ENCODE measurements at regions not wholly inside any gene's neighbourhood (a gene's known extent, or its start where the extent isn't known, plus 50 kb on each side); places are given as distances from the start of the nearest gene placed in this dataset.

- H3K9me3 Mint-ChIP-seq = peaks cover 8 to 22% of the 10 kb centered on the region in 2 donors
- no peaks in the 10 kb centered on the region for H3K36me3 Mint-ChIP-seq
- DNase-seq (ENCODE audit: low spot score in 2 of 2) = no peak
- no peak overlapping the region for H3K27ac Mint-ChIP-seq
- no peak for ATAC-seq
Observed at GRCh38 chr21:16751695-16752474, 761.0 kb upstream of the CXADR start.

- H3K36me3 Mint-ChIP-seq = no peaks in the 10 kb centered on the region
- no peak for ATAC-seq
- H3K9me3 Mint-ChIP-seq = peaks cover 10 to 25% of the 10 kb centered on the region in 2 donors
- no peak overlapping the region for H3K27ac Mint-ChIP-seq
- no peak for DNase-seq (ENCODE audit: low spot score in 2 of 2)
Observed at GRCh38 chr21:16752475-16752857, 760.4 kb upstream of the CXADR start.

GRCh38 chr21:16755061-16755460 is 757.8 kb upstream of the CXADR start:
- peaks cover 10 to 16% of the 10 kb centered on the region in 2 donors for H3K9me3 Mint-ChIP-seq
- ATAC-seq (no peak), DNase-seq (ENCODE audit: low spot score in 2 of 2) (no peak)
- no peaks in the 10 kb centered on the region for H3K36me3 Mint-ChIP-seq
- no peak overlapping the region for H3K27ac Mint-ChIP-seq

- DNase-seq (ENCODE audit: low spot score in 2 of 2) (no peak), ATAC-seq (no peak)
- peaks cover 4 to 7% of the 10 kb centered on the region in 2 donors for H3K9me3 Mint-ChIP-seq
- no peak overlapping the region for H3K27ac Mint-ChIP-seq
- no peaks in the 10 kb centered on the region for H3K36me3 Mint-ChIP-seq
Observed at GRCh38 chr21:16767201-16767600, 745.6 kb upstream of the CXADR start.

- Mint-ChIP-seq H3K9me3 (peaks cover 10 to 13% of the 10 kb centered on the region in 2 donors), H3K27ac (no peak overlapping the region), H3K36me3 (no peaks in the 10 kb centered on the region)
- ATAC-seq (no peak), DNase-seq (ENCODE audit: low spot score in 2 of 2) (no peak)
Observed at GRCh38 chr21:16768096-16768495, 744.7 kb upstream of the CXADR start.

- Mint-ChIP-seq H3K9me3 (peaks cover 10 to 13% of the 10 kb centered on the region in 2 donors), H3K27ac (no peak overlapping the region), H3K36me3 (no peaks in the 10 kb centered on the region)
- DNase-seq (ENCODE audit: low spot score in 2 of 2) = no peak
- no peak for ATAC-seq
Observed at GRCh38 chr21:16770266-16770665, 742.6 kb upstream of the CXADR start.

GRCh38 chr21:16773206-16773605 is 739.6 kb upstream of the CXADR start:
- DNase-seq (ENCODE audit: low spot score in 2 of 2) = no peak
- ATAC-seq = no peak
- H3K9me3 Mint-ChIP-seq = peaks cover 12 to 18% of the 10 kb centered on the region in 2 donors
- no peak overlapping the region for H3K27ac Mint-ChIP-seq
- peaks cover 0 to under 1% of the 10 kb centered on the region in 2 donors for H3K36me3 Mint-ChIP-seq

- Mint-ChIP-seq H3K9me3 (peaks cover 17 to 24% of the 10 kb centered on the region in 2 donors), H3K36me3 (peaks cover 0 to 5% of the 10 kb centered on the region in 2 donors), H3K27ac (no peak overlapping the region)
- no peak for DNase-seq (ENCODE audit: low spot score in 2 of 2)
- no peak for ATAC-seq
Observed at GRCh38 chr21:16775076-16775475, 737.8 kb upstream of the CXADR start.

- no peak for ATAC-seq
- no peak for DNase-seq (ENCODE audit: low spot score in 2 of 2)
- H3K9me3 Mint-ChIP-seq = peaks cover 22 to 27% of the 10 kb centered on the region in 2 donors
- no peak overlapping the region for H3K27ac Mint-ChIP-seq
- H3K36me3 Mint-ChIP-seq = peaks cover 0 to 9% of the 10 kb centered on the region in 2 donors
Observed at GRCh38 chr21:16777041-16777720, 735.7 kb upstream of the CXADR start.

- peaks cover 13 to 21% of the 10 kb centered on the region in 2 donors for H3K9me3 Mint-ChIP-seq
- ATAC-seq = no peak
- no peak overlapping the region for H3K27ac Mint-ChIP-seq
- H3K36me3 Mint-ChIP-seq = no peaks in the 10 kb centered on the region
- no peak for DNase-seq (ENCODE audit: low spot score in 2 of 2)
Observed at GRCh38 chr21:16788584-16788983, 724.3 kb upstream of the CXADR start.

- peaks cover 6 to 14% of the 10 kb centered on the region in 2 donors for H3K9me3 Mint-ChIP-seq
- H3K27ac Mint-ChIP-seq = no peak overlapping the region
- no peak for DNase-seq (ENCODE audit: low spot score in 2 of 2)
- ATAC-seq = no peak
- no peaks in the 10 kb centered on the region for H3K36me3 Mint-ChIP-seq
Observed at GRCh38 chr21:16789636-16790035, 723.2 kb upstream of the CXADR start.

- Mint-ChIP-seq H3K27ac (no peak overlapping the region), H3K36me3 (no peaks in the 10 kb centered on the region), H3K9me3 (peaks cover 0 to 3% of the 10 kb centered on the region in 2 donors)
- ATAC-seq = no peak
- no peak for DNase-seq (ENCODE audit: low spot score in 2 of 2)
Observed at GRCh38 chr21:16792101-16792500, 720.7 kb upstream of the CXADR start.

GRCh38 chr21:16794950-16795349 is 717.9 kb upstream of the CXADR start:
- no peak overlapping the region for H3K27ac Mint-ChIP-seq
- no peak for ATAC-seq

GRCh38 chr21:16796776-16797175 is 716.1 kb upstream of the CXADR start:
- Mint-ChIP-seq H3K9me3 (peaks cover 7 to 11% of the 10 kb centered on the region in 2 donors), H3K27ac (no peak overlapping the region), H3K36me3 (no peaks in the 10 kb centered on the region)
- ATAC-seq (no peak), DNase-seq (ENCODE audit: low spot score in 2 of 2) (no peak)

More at GRCh38 chr21:16794950-16795349, 717.9 kb upstream of the CXADR start:
- no peak for DNase-seq (ENCODE audit: low spot score in 2 of 2)
- Mint-ChIP-seq H3K9me3 (peaks cover 3 to 7% of the 10 kb centered on the region in 2 donors), H3K36me3 (no peaks in the 10 kb centered on the region)

- DNase-seq (ENCODE audit: low spot score in 2 of 2) (no peak), ATAC-seq (no peak)
- H3K36me3 Mint-ChIP-seq = no peaks in the 10 kb centered on the region
- peaks cover 7 to 11% of the 10 kb centered on the region in 2 donors for H3K9me3 Mint-ChIP-seq
- H3K27ac Mint-ChIP-seq = no peak overlapping the region
Observed at GRCh38 chr21:16797540-16797939, 715.3 kb upstream of the CXADR start.

- DNase-seq (ENCODE audit: low spot score in 2 of 2) (no peak), ATAC-seq (no peak)
- H3K9me3 Mint-ChIP-seq = peaks cover 7 to 11% of the 10 kb centered on the region in 2 donors
- H3K27ac Mint-ChIP-seq = no peak overlapping the region
- no peaks in the 10 kb centered on the region for H3K36me3 Mint-ChIP-seq
Observed at GRCh38 chr21:16797966-16798365, 714.9 kb upstream of the CXADR start.

GRCh38 chr21:16800536-16801275 is 712.1 kb upstream of the CXADR start:
- H3K36me3 Mint-ChIP-seq = no peaks in the 10 kb centered on the region
- H3K27ac Mint-ChIP-seq = no peak overlapping the region
- DNase-seq (ENCODE audit: low spot score in 2 of 2) = no peak
- no peak for ATAC-seq
- H3K9me3 Mint-ChIP-seq = peaks cover 14 to 18% of the 10 kb centered on the region in 2 donors
